CD4-positive, alpha-beta T cell (primary cell): ENCODE measurements at regions not wholly inside any gene's neighbourhood (a gene's known extent, or its start where the extent isn't known, plus 50 kb on each side); places are given as distances from the start of the nearest gene placed in this dataset.

Experiments
- ATAC-seq: fragments of 200-7000 bp; cut with Tn5 transposase; one replicate; pipeline ENCODE4 v1.10.0; 2022; ENCODE audit warnings: mild to moderate bottlenecking; ENCODE audit not compliant: poor library complexity
- CTCF ChIA-PET: fragments of 350-600 bp; sonication (Branson Sonifier 250); formaldehyde crosslinking; loops from one replicate; lab custom pipeline; 2021; ENCODE audit warnings: antibody characterized with exemption, inconsistent platforms; lab: Charles Lee
- POLR2A ChIA-PET: fragments of 350-600 bp; sonication (Branson Sonifier 250); formaldehyde crosslinking; loops from one replicate; lab custom pipeline; 2021; ENCODE audit warnings: antibody characterized with exemption, inconsistent platforms; lab: Charles Lee
- DNase-seq, 14 experiments: peaks; one replicate each; pipeline ENCODE4 v3.0.0-alpha.2; 2013 to 2020; ENCODE audit warnings: mixed read lengths in 2 of 14
- H3K27ac ChIP-seq, 2 donors: one replicate each; pipeline versions ENCODE4 v1.5.1 to v1.7.0; 2013; ENCODE audit warnings: low read length in 2 of 2, low read depth in 1 of 2, mild to moderate bottlenecking in 1 of 2
- H3K27me3 ChIP-seq, 2 experiments: 1 replicate in 1 of 2; 2 replicates in 1 of 2; pipeline versions ENCODE4 v1.6.1 to v1.7.0; 2013; ENCODE audit warnings: low read length in 2 of 2, control low read depth in 1 of 2, mild to moderate bottlenecking in 1 of 2, moderate library complexity in 1 of 2; ENCODE audit not compliant: insufficient read depth in 2 of 2, control insufficient read depth in 1 of 2
- H3K36me3 ChIP-seq: one replicate; pipeline ENCODE4 v1.6.1; 2013; ENCODE audit warnings: low read length, control low read depth; ENCODE audit not compliant: insufficient read depth
- H3K4me1 ChIP-seq: one replicate; pipeline ENCODE4 v1.6.1; 2013; ENCODE audit warnings: low read length, control low read depth; ENCODE audit not compliant: insufficient read depth
- H3K4me3 ChIP-seq: one replicate; pipeline ENCODE4 v1.5.1; 2013; ENCODE audit warnings: mild to moderate bottlenecking, low read length, moderate library complexity
- H3K9me3 ChIP-seq, 2 experiments: 1 replicate in 1 of 2; 2 replicates in 1 of 2; pipeline versions ENCODE4 v1.6.1 to v1.7.0; 2013; ENCODE audit warnings: low read length in 2 of 2, mild to moderate bottlenecking in 2 of 2, control low read depth in 1 of 2, moderate library complexity in 1 of 2; ENCODE audit not compliant: control insufficient read depth in 1 of 2, insufficient read depth in 1 of 2
- H3K27ac Mint-ChIP-seq: one replicate; pipeline ENCODE4 v1.8.0; 2020; ENCODE audit warnings: mixed read lengths
- H3K27me3 Mint-ChIP-seq: one replicate; pipeline ENCODE4 v1.8.0; 2021; ENCODE audit warnings: mixed read lengths
- H3K36me3 Mint-ChIP-seq: one replicate; pipeline ENCODE4 v1.8.0; 2021; ENCODE audit warnings: low read depth, mixed read lengths
- H3K4me1 Mint-ChIP-seq: one replicate; pipeline ENCODE4 v1.8.0; 2021; ENCODE audit warnings: low read depth, mixed read lengths
- H3K4me3 Mint-ChIP-seq: one replicate; pipeline ENCODE4 v1.8.0; 2020; ENCODE audit warnings: mild to moderate bottlenecking, mixed read lengths
- H3K9me3 Mint-ChIP-seq: one replicate; pipeline ENCODE4 v1.8.0; 2020; ENCODE audit warnings: mixed read lengths
- intact Hi-C, 2 experiments: fragments of 100-400 bp; cut with DNase I in 1 of 2; cut with micrococcal nuclease in 1 of 2; formaldehyde crosslinking; loops; one replicate each; pipeline versions ENCODE4 v1.15.1 to v1.9.0; 2023 to 2025; cut with DNase I, micrococcal nuclease
- TF ChIP-seq, protein P1 (sequence below): fragments of 200-600 bp; IDR thresholded peaks from one replicate; pipeline ENCODE4 v1.8.0; 2022; ENCODE audit warnings: antibody characterized with exemption, mild to moderate bottlenecking

DNA sequence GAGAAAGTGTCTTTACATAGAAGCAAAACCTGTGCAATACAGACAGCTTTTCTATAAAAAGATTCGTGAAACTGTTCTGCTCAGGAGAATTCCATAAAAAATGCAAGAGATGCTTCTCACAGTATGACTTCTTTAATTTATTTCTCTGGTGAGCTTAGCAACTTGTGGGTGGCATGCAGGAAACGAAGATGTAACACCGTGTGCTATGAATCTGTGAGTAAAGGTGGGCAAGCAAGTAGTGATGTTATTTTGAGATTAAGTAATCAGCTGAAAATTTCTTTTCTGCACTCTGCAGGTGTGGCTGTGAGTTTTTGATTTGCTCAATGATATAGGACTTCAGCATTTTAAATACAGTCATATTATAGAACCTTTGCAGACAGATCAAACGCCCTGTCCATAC lies 656.8 kb upstream of the NCAM2 start:
- Histone ChIP-seq H3K27ac (no peak overlapping the region), H3K9me3 (peaks cover 0 to 4% of the 10 kb centered on the region in 2 experiments), H3K4me3 (no peak overlapping the region), H3K27me3 (no peaks in the 10 kb centered on the region), H3K36me3 (no peaks in the 10 kb centered on the region), H3K4me1 (no peaks in the 10 kb centered on the region)
- intact Hi-C loops = no loop called here
- Mint-ChIP-seq H3K4me3 (no peak overlapping the region), H3K27me3 (no peaks in the 10 kb centered on the region), H3K36me3 (no peaks in the 10 kb centered on the region), H3K9me3 (peaks cover 11% of the 10 kb centered on the region), H3K4me1 (no peaks in the 10 kb centered on the region), H3K27ac (no peak overlapping the region)
- ChIA-PET CTCF (no interaction called here), POLR2A (no interaction called here)
- DNase-seq = no peak
- ATAC-seq = no peak
- TF ChIP-seq, protein P1, sequence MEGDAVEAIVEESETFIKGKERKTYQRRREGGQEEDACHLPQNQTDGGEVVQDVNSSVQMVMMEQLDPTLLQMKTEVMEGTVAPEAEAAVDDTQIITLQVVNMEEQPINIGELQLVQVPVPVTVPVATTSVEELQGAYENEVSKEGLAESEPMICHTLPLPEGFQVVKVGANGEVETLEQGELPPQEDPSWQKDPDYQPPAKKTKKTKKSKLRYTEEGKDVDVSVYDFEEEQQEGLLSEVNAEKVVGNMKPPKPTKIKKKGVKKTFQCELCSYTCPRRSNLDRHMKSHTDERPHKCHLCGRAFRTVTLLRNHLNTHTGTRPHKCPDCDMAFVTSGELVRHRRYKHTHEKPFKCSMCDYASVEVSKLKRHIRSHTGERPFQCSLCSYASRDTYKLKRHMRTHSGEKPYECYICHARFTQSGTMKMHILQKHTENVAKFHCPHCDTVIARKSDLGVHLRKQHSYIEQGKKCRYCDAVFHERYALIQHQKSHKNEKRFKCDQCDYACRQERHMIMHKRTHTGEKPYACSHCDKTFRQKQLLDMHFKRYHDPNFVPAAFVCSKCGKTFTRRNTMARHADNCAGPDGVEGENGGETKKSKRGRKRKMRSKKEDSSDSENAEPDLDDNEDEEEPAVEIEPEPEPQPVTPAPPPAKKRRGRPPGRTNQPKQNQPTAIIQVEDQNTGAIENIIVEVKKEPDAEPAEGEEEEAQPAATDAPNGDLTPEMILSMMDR = no peak

DNA sequence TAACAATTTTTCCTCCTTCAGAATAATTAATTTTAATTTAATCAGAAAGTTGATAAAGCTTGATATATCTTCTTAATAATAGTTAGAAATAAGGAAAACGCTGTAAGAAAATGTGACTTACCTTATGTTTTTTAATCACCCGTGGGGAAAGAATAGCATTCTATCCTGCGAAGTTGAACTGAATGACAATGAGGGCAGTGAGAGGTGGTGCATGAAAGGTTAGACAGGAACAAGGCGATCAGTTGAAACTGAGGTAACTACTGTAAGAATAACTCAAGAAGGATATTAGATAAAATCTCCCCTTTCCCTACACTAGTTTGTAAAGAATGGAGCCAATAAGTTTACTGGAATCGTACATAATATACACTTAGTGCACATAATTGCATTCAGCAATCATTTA lies 655.0 kb upstream of the NCAM2 start:
- H3K4me1 ChIP-seq = no peaks in the 10 kb centered on the region
- no peaks in the 10 kb centered on the region for H3K27me3 ChIP-seq
- TF ChIP-seq, protein P1 = no peak
- Mint-ChIP-seq H3K9me3 (peaks cover 17% of the 10 kb centered on the region), H3K27me3 (no peaks in the 10 kb centered on the region), H3K4me1 (no peaks in the 10 kb centered on the region), H3K36me3 (no peaks in the 10 kb centered on the region), H3K27ac (no peak overlapping the region), H3K4me3 (no peak overlapping the region)
- CTCF ChIA-PET = no interaction called here
- intact Hi-C loops = no loop called here
- peaks cover 0 to 4% of the 10 kb centered on the region in 2 experiments for H3K9me3 ChIP-seq
- DNase-seq = no peak
- H3K4me3 ChIP-seq = no peak overlapping the region
- no peak for ATAC-seq
- POLR2A ChIA-PET = no interaction called here
- H3K36me3 ChIP-seq = no peaks in the 10 kb centered on the region
- no peak overlapping the region for H3K27ac ChIP-seq

DNA sequence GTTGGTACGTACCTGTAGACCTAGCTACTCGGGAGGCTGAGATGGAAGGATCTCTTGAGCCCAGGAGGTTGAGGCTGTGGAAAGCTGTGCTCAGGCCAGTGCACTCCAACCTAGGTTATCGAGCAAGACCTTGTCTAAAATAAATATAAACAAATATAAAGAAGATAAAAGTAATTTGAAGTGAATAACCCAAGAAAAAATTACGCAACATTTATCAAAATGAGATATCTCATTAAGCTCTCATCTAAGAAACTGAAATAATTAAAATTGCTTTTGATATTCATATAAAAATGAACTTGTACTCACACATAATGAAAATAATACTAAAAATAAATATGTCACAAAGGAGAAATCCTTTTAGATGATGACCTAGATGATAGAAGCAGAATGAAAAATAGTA lies 647.1 kb upstream of the NCAM2 start:
- Mint-ChIP-seq H3K4me1 (no peaks in the 10 kb centered on the region), H3K4me3 (no peak overlapping the region), H3K36me3 (no peaks in the 10 kb centered on the region), H3K9me3 (peaks cover 17% of the 10 kb centered on the region), H3K27ac (no peak overlapping the region), H3K27me3 (no peaks in the 10 kb centered on the region)
- Histone ChIP-seq H3K9me3 (peaks cover 0 to 8% of the 10 kb centered on the region in 2 experiments), H3K36me3 (no peaks in the 10 kb centered on the region), H3K4me3 (no peak overlapping the region), H3K27me3 (no peaks in the 10 kb centered on the region), H3K4me1 (no peaks in the 10 kb centered on the region), H3K27ac (no peak overlapping the region)
- ATAC-seq (no peak), DNase-seq (no peak)
- POLR2A ChIA-PET = no interaction called here
- TF ChIP-seq, protein P1 = no peak
- CTCF ChIA-PET = no interaction called here
- intact Hi-C loops = no loop called here
